ENCODE measurements at regions not wholly inside any gene's neighbourhood (a gene's known extent, or its start where the extent isn't known, plus 50 kb on each side); places are given as distances from the start of the nearest gene placed in this dataset.

- H3K27me3 ChIP-seq (ENCODE audit: low read depth, low read length) = no peaks in the 10 kb centered on the region
- H3K4me3 ChIP-seq (ENCODE audit: low read length) = no peak overlapping the region
- no peaks in the 10 kb centered on the region for H3K36me3 ChIP-seq (replicated peaks; ENCODE audit: low read depth, low read length)
- no peak overlapping the region for H2AFZ ChIP-seq (ENCODE audit: low read depth, low read length)
- H3K27ac ChIP-seq (ENCODE audit: low read length) = no peak overlapping the region
- no peaks in the 10 kb centered on the region for H3K4me1 ChIP-seq (ENCODE audit: low read length)
- H4K20me1 ChIP-seq (ENCODE audit: insufficient read depth, low read length) = no peaks in the 10 kb centered on the region
- TF ChIP-seq CTCF (IDR thresholded peaks at IDR 0.05; ENCODE audit: low read depth, low read length) (no peak), EZH2phosphoT487 (IDR thresholded peaks at IDR 0.05; ENCODE audit: low read depth) (no peak)
- no peaks in the 10 kb centered on the region for H3K79me2 ChIP-seq (ENCODE audit: low read length)
- no peak overlapping the region for H3K9ac ChIP-seq (ENCODE audit: low read length)
- H3K4me2 ChIP-seq (ENCODE audit: low read length) = no peak overlapping the region
- H3K9me3 ChIP-seq (ENCODE audit: insufficient read depth, low read length) = no peaks in the 10 kb centered on the region
Observed at GRCh38 chr11:115676206-115676605, 172.0 kb upstream of the CADM1 start.

- no peaks in the 10 kb centered on the region for H3K36me3 ChIP-seq (replicated peaks; ENCODE audit: low read depth, low read length)
- no peaks in the 10 kb centered on the region for H3K27me3 ChIP-seq (ENCODE audit: low read depth, low read length)
- H3K4me1 ChIP-seq (ENCODE audit: low read length) = no peaks in the 10 kb centered on the region
- no peak overlapping the region for H3K27ac ChIP-seq (ENCODE audit: low read length)
- H2AFZ ChIP-seq (ENCODE audit: low read depth, low read length) = no peak overlapping the region
- no peaks in the 10 kb centered on the region for H4K20me1 ChIP-seq (ENCODE audit: insufficient read depth, low read length)
- H3K4me2 ChIP-seq (ENCODE audit: low read length) = no peak overlapping the region
- no peaks in the 10 kb centered on the region for H3K9me3 ChIP-seq (ENCODE audit: insufficient read depth, low read length)
- no peak overlapping the region for H3K4me3 ChIP-seq (ENCODE audit: low read length)
- no peaks in the 10 kb centered on the region for H3K79me2 ChIP-seq (ENCODE audit: low read length)
- no peak for TF ChIP-seq CTCF (IDR thresholded peaks at IDR 0.05; ENCODE audit: low read depth, low read length)
- TF ChIP-seq EZH2phosphoT487 (IDR thresholded peaks at IDR 0.05; ENCODE audit: low read depth) = no peak
- H3K9ac ChIP-seq (ENCODE audit: low read length) = no peak overlapping the region
Observed at GRCh38 chr11:115674937-115675544, 170.8 kb upstream of the CADM1 start.

- Histone ChIP-seq H3K36me3 (replicated peaks; ENCODE audit: low read depth, low read length) (no peaks in the 10 kb centered on the region), H3K9ac (ENCODE audit: low read length) (no peak overlapping the region), H3K27me3 (ENCODE audit: low read depth, low read length) (no peaks in the 10 kb centered on the region), H3K9me3 (ENCODE audit: insufficient read depth, low read length) (no peaks in the 10 kb centered on the region), H4K20me1 (ENCODE audit: insufficient read depth, low read length) (no peaks in the 10 kb centered on the region), H3K4me1 (ENCODE audit: low read length) (no peaks in the 10 kb centered on the region), H3K79me2 (ENCODE audit: low read length) (no peaks in the 10 kb centered on the region), H3K4me2 (ENCODE audit: low read length) (no peak overlapping the region), H2AFZ (ENCODE audit: low read depth, low read length) (no peak overlapping the region), H3K27ac (ENCODE audit: low read length) (no peak overlapping the region), H3K4me3 (ENCODE audit: low read length) (no peak overlapping the region)
- TF ChIP-seq EZH2phosphoT487 (IDR thresholded peaks at IDR 0.05; ENCODE audit: low read depth) = no peak
- TF ChIP-seq CTCF (IDR thresholded peaks at IDR 0.05; ENCODE audit: low read depth, low read length) = no peak
Observed at GRCh38 chr11:115674176-115674936, 170.1 kb upstream of the CADM1 start.

GRCh38 chr11:115673720-115674119 lies 169.5 kb upstream of the CADM1 start:
- TF ChIP-seq EZH2phosphoT487 (IDR thresholded peaks at IDR 0.05; ENCODE audit: low read depth) (no peak), CTCF (IDR thresholded peaks at IDR 0.05; ENCODE audit: low read depth, low read length) (no peak)
- H3K79me2 ChIP-seq (ENCODE audit: low read length) = no peaks in the 10 kb centered on the region

More at GRCh38 chr11:115673720-115674119, 169.5 kb upstream of the CADM1 start:
- Histone ChIP-seq H3K36me3 (replicated peaks; ENCODE audit: low read depth, low read length) (no peaks in the 10 kb centered on the region), H3K27me3 (ENCODE audit: low read depth, low read length) (no peaks in the 10 kb centered on the region), H3K4me2 (ENCODE audit: low read length) (no peak overlapping the region), H3K4me1 (ENCODE audit: low read length) (no peaks in the 10 kb centered on the region), H3K27ac (ENCODE audit: low read length) (no peak overlapping the region), H3K9me3 (ENCODE audit: insufficient read depth, low read length) (no peaks in the 10 kb centered on the region), H2AFZ (ENCODE audit: low read depth, low read length) (no peak overlapping the region), H3K4me3 (ENCODE audit: low read length) (no peak overlapping the region), H3K9ac (ENCODE audit: low read length) (no peak overlapping the region), H4K20me1 (ENCODE audit: insufficient read depth, low read length) (no peaks in the 10 kb centered on the region)

Measured in OCI-LY3 (cell line).